CD4-positive, CD25-positive, alpha-beta regulatory T cell (primary cell): ENCODE measurements at regions not wholly inside any gene's neighbourhood (a gene's known extent, or its start where the extent isn't known, plus 50 kb on each side); places are given as distances from the start of the nearest gene placed in this dataset.
A peak's percentile ranks its signal among the peaks of the same experiment; 100 is the strongest.

Experiments
- ATAC-seq, 2 donors: fragments of 150-1000 bp; cut with Tn5 transposase; one replicate each; pipeline ENCODE4 v1.10.0; 2021; ENCODE audit warnings: low read depth in 2 of 2, moderate number of reproducible peaks in 2 of 2, moderate library complexity in 1 of 2
- DNase-seq, 3 donors: peaks; one replicate each; pipeline versions ENCODE4 v3.0.0 to v3.0.0-alpha.2; 2012 to 2022; ENCODE audit warnings: mixed read lengths in 1 of 3
- H3K27ac ChIP-seq: one replicate; pipeline ENCODE4 v1.7.0; 2013; ENCODE audit warnings: mild to moderate bottlenecking, low read length; ENCODE audit not compliant: insufficient read depth, poor library complexity, severe bottlenecking
- H3K27me3 ChIP-seq: one replicate; pipeline ENCODE4 v1.7.0; 2013; ENCODE audit warnings: low read length; ENCODE audit not compliant: control insufficient read depth, insufficient read depth
- H3K36me3 ChIP-seq: one replicate; pipeline ENCODE4 v1.7.0; 2013; ENCODE audit warnings: mild to moderate bottlenecking, low read length, moderate library complexity; ENCODE audit not compliant: control insufficient read depth, insufficient read depth
- H3K4me1 ChIP-seq: 2 replicates; pipeline ENCODE4 v1.7.0; 2013; ENCODE audit warnings: mild to moderate bottlenecking, low read length; ENCODE audit not compliant: insufficient read depth, control insufficient read depth, poor library complexity, severe bottlenecking
- H3K4me3 ChIP-seq: one replicate; pipeline ENCODE4 v1.7.0; 2013; ENCODE audit warnings: low read depth, mild to moderate bottlenecking, low read length, moderate library complexity
- H3K9me3 ChIP-seq, 2 experiments: 1 replicate in 1 of 2; 2 replicates in 1 of 2; pipeline ENCODE4 v1.7.0; 2013; ENCODE audit warnings: low read length in 2 of 2, mild to moderate bottlenecking in 1 of 2, moderate library complexity in 1 of 2; ENCODE audit not compliant: control insufficient read depth in 2 of 2
- H3K27ac Mint-ChIP-seq, 3 donors: one replicate each; pipeline ENCODE4 v1.8.0; 2020 to 2022; ENCODE audit warnings: mild to moderate bottlenecking in 3 of 3, mixed read lengths in 3 of 3, moderate library complexity in 2 of 3
- H3K27me3 Mint-ChIP-seq: one replicate; pipeline ENCODE4 v1.8.0; 2022; ENCODE audit warnings: mild to moderate bottlenecking, mixed read lengths
- H3K36me3 Mint-ChIP-seq: one replicate; pipeline ENCODE4 v1.8.0; 2020; ENCODE audit warnings: mixed read lengths
- H3K4me1 Mint-ChIP-seq, 4 donors: one replicate each; pipeline ENCODE4 v1.8.0; 2020 to 2022; ENCODE audit warnings: mixed read lengths in 4 of 4, mild to moderate bottlenecking in 1 of 4
- H3K4me3 Mint-ChIP-seq, 4 donors: one replicate each; pipeline ENCODE4 v1.8.0; 2020 to 2022; ENCODE audit warnings: mild to moderate bottlenecking in 4 of 4, mixed read lengths in 4 of 4, moderate library complexity in 3 of 4
- H3K9me3 Mint-ChIP-seq, 7 donors: one replicate each; pipeline ENCODE4 v1.8.0; 2020 to 2022; ENCODE audit warnings: mixed read lengths in 7 of 7, mild to moderate bottlenecking in 3 of 7, moderate library complexity in 2 of 7

DNA sequence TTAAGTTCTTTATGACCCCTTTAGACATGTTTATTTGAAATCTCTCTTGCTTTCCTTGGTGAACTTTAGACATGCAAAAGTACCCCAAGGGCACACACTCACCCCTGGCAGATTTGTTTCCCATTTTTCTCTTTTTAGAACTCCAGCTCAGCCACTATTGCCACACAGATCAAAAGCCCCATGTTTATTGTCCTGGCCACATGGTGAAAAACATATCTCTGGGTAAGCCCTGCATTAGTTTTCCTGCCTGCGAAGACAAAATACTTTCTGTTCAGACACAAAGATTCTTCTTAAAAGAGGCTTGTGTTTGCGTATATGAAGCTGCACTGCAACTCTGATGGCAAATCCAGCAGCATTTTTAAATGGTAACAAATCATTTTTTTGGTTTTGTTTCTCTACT lies 200.0 kb downstream of the POLR1F start:
- Histone ChIP-seq H3K4me1 (no peaks in the 10 kb centered on the region), H3K36me3 (no peaks in the 10 kb centered on the region), H3K27me3 (no peaks in the 10 kb centered on the region), H3K27ac (no peak overlapping the region), H3K9me3 (no peaks in the 10 kb centered on the region), H3K4me3 (no peak overlapping the region)
- H3K9me3 Mint-ChIP-seq: peaks cover 0 to 5% (median 1%) of the 10 kb centered on the region in 7 donors
- no peaks in the 10 kb centered on the region for H3K36me3 Mint-ChIP-seq
- no peak overlapping the region for H3K27ac Mint-ChIP-seq
- DNase-seq: no peak
- ATAC-seq: no peak
- no peaks in the 10 kb centered on the region for H3K4me1 Mint-ChIP-seq
- H3K4me3 Mint-ChIP-seq: no peak overlapping the region
- H3K27me3 Mint-ChIP-seq: no peaks in the 10 kb centered on the region

DNA sequence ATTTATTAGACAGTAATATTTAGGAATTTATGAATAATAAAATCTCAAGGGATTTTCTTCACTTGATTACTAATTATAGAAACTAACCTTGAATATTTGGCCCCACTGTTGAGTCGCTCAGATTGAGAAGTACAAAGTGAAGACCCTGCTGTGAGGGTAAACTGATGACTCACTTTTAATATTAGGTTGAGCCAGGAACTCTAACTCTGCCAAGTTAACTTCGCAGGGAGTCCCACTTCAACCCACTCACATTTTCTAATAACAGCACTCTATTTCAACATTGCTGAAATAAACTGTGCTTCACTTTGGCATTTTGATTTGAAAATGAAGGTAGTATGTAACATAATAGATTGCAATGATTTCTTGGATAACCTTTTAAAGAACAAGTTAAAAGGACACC lies 200.7 kb downstream of the POLR1F start:
- DNase-seq: no peak
- Mint-ChIP-seq H3K36me3 (no peaks in the 10 kb centered on the region), H3K4me1 (no peaks in the 10 kb centered on the region), H3K27me3 (no peaks in the 10 kb centered on the region), H3K9me3 (peaks cover 0 to 5% (median 1%) of the 10 kb centered on the region in 7 donors), H3K27ac (no peak overlapping the region), H3K4me3 (no peak overlapping the region)
- no peak overlapping the region for H3K27ac ChIP-seq
- no peaks in the 10 kb centered on the region for H3K27me3 ChIP-seq
- H3K4me1 ChIP-seq: no peaks in the 10 kb centered on the region
- H3K36me3 ChIP-seq: no peaks in the 10 kb centered on the region
- no peaks in the 10 kb centered on the region for H3K9me3 ChIP-seq
- no peak for ATAC-seq
- H3K4me3 ChIP-seq: no peak overlapping the region

DNA sequence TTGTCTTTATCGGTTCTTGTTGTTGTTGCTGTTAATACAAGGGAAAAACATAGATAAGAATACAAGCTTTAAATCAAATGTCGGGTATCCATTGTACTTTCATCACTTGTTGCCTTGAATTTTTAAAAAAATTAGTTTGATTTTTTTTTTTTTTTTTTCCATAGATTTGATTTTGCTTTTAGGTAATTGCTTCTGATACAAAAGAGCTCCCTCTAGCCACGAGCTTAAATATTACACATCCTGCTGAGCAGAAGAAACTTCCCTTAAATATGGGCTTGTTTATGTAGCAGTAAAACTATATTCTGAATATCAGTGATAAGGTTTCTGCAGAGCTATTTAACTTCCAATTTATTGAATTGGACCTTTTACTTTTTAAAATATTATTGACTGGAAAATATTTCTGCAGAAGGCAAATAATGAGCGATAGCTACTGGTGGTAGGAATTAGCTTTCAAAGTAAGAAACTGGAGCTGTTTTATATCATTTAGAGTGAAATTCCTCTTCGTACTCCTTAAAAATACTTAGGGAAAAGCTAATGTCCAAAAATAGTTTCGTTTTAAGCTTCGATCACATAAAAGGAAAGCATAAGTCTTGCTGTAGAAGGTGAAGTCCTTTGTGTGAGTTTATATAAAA lies 216.9 kb downstream of the POLR1F start:
- ATAC-seq (no peak), DNase-seq (peak in 1 of 3 donors; percentile 13)
- H3K9me3 ChIP-seq: peaks cover 0 to 2% of the 10 kb centered on the region in 2 experiments
- H3K36me3 Mint-ChIP-seq: no peaks in the 10 kb centered on the region
- no peaks in the 10 kb centered on the region for H3K4me1 ChIP-seq
- H3K4me3 Mint-ChIP-seq: no peak overlapping the region
- no peak overlapping the region for H3K27ac ChIP-seq
- no peak overlapping the region for H3K4me3 ChIP-seq
- peaks cover 0 to 4% (median 0%) of the 10 kb centered on the region in 7 donors for H3K9me3 Mint-ChIP-seq
- no peaks in the 10 kb centered on the region for H3K27me3 ChIP-seq
- H3K27ac Mint-ChIP-seq: no peak overlapping the region
- H3K27me3 Mint-ChIP-seq: peaks cover 4% of the 10 kb centered on the region
- no peaks in the 10 kb centered on the region for H3K36me3 ChIP-seq
- no peaks in the 10 kb centered on the region for H3K4me1 Mint-ChIP-seq

DNA sequence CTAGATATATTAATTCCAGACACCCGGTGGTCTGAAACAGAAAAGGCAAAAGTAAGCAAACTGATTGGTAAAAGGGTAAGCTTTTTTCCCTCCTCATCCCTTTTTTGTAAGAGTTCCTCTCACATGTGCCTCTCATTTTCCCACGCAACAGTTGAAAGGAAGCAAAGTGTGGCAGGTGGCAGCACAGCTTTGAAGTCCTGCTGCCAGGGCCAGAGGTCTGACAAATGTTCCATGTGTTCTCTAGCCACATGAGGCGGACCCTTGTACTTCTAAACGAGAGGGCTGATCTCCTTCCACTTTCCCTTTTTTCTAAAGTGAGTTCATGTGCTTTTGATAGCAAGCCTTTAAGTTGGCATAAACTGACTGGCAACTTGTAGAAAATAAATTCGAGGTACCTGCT lies 217.5 kb downstream of the POLR1F start:
- no peaks in the 10 kb centered on the region for H3K36me3 ChIP-seq
- H3K27ac Mint-ChIP-seq: no peak overlapping the region
- peaks cover 0 to 2% of the 10 kb centered on the region in 2 experiments for H3K9me3 ChIP-seq
- no peak overlapping the region for H3K4me3 ChIP-seq
- no peaks in the 10 kb centered on the region for H3K27me3 ChIP-seq
- H3K4me1 ChIP-seq: no peaks in the 10 kb centered on the region
- H3K27ac ChIP-seq: no peak overlapping the region
- H3K4me3 Mint-ChIP-seq: no peak overlapping the region
- H3K36me3 Mint-ChIP-seq: no peaks in the 10 kb centered on the region
- no peak for DNase-seq
- H3K9me3 Mint-ChIP-seq: peaks cover 0 to 5% (median 0%) of the 10 kb centered on the region in 7 donors
- H3K4me1 Mint-ChIP-seq: no peaks in the 10 kb centered on the region
- no peak for ATAC-seq
- H3K27me3 Mint-ChIP-seq: peaks cover 4% of the 10 kb centered on the region

DNA sequence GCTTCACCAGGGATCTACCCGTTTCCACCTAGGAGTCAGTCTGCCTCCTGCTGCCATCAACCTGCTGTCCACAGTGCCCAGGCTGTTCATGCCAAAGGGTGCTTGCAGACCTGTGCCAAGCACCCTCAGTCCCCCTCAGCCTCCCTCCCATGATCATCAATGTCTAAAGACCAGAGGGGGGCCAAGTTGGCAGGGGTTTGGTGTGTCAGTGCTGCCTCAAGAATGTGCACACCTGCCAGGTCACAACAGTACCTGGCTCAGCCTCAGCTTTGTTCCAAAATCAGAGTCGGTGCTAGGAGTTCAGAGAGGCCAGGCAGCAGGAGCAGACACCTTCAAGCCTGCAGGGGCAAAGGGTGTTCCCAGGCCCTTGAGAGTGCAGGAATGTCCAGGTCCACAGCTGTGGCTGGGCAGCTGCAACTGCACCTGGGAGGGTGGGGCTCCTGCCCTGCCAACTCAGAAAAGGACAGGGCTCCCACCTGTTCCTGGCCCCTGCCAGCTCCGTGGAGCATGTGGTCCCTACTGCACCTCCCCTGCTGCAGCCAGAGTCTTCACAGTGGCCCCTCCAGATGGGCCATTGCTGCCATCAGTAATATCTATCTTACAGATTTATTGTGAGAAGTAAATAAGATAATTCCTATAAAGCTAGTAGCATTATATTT lies 219.5 kb downstream of the POLR1F start:
- no peak overlapping the region for H3K27ac ChIP-seq

DNA sequence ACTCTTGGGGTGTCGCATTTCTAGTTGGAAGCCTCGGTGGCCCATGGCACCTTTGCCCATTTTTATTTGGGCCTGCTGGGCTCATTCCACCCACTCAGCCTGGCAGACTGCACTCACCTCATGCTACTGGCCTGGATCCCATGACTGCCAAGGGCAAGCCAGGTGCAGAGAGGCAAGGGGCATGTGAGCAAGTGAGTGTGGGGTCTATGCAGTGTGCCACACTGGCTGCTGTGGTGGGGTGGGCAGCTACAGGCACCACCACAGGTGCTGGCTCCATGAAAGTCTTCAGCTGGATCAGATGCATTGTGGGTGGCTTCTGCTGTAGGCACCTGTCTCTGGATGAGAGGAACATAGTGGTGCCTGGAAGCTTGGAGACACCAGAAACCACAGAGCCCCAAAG lies 220.8 kb downstream of the POLR1F start:
- no peaks in the 10 kb centered on the region for H3K4me1 ChIP-seq
- no peaks in the 10 kb centered on the region for H3K36me3 Mint-ChIP-seq
- H3K27me3 Mint-ChIP-seq: peaks cover 4% of the 10 kb centered on the region
- no peaks in the 10 kb centered on the region for H3K36me3 ChIP-seq
- H3K27me3 ChIP-seq: no peaks in the 10 kb centered on the region
- DNase-seq: no peak
- no peak overlapping the region for H3K4me3 Mint-ChIP-seq
- no peak overlapping the region for H3K4me3 ChIP-seq
- no peak for ATAC-seq
- no peak overlapping the region for H3K27ac Mint-ChIP-seq
- H3K27ac ChIP-seq: no peak overlapping the region
- no peaks in the 10 kb centered on the region for H3K4me1 Mint-ChIP-seq
- no peaks in the 10 kb centered on the region for H3K9me3 ChIP-seq
- peaks cover 0 to 9% (median 3%) of the 10 kb centered on the region in 7 donors for H3K9me3 Mint-ChIP-seq

More for the DNA sequence above, 219.5 kb downstream of the POLR1F start:
- Mint-ChIP-seq H3K27ac (no peak overlapping the region), H3K4me1 (no peaks in the 10 kb centered on the region), H3K36me3 (no peaks in the 10 kb centered on the region), H3K9me3 (peaks cover 0 to 9% (median 3%) of the 10 kb centered on the region in 7 donors), H3K4me3 (no peak overlapping the region), H3K27me3 (peaks cover 4% of the 10 kb centered on the region)
- no peak overlapping the region for H3K4me3 ChIP-seq
- no peaks in the 10 kb centered on the region for H3K4me1 ChIP-seq
- DNase-seq (no peak), ATAC-seq (peak in 1 of 2 donors; percentile 14)
- H3K9me3 ChIP-seq: peaks cover 0 to 1% of the 10 kb centered on the region in 2 experiments
- no peaks in the 10 kb centered on the region for H3K27me3 ChIP-seq
- no peaks in the 10 kb centered on the region for H3K36me3 ChIP-seq

DNA sequence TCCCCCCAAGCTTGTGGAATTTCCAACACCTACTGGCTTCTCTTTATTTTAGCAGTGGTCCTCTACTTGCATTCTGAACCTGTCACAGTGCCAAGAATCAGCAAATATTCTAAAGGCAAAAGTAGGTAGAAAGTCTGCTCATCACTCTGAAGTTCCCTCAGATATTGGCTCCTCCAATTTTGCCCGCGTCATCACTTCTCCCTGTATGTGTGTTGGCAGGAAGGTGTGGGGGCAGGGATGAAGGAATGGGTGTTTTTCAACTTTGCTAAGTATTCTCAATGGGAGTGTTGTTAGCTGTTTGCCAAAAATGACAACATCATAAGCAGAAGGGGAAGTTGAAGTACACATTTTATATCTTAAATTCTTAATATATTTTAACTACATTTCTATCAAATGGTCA lies 226.2 kb downstream of the POLR1F start:
- Mint-ChIP-seq H3K4me3 (no peak overlapping the region), H3K36me3 (no peaks in the 10 kb centered on the region), H3K27me3 (no peaks in the 10 kb centered on the region), H3K27ac (no peak overlapping the region), H3K9me3 (peaks cover 0 to 9% (median 1%) of the 10 kb centered on the region in 7 donors), H3K4me1 (no peaks in the 10 kb centered on the region)
- no peak overlapping the region for H3K27ac ChIP-seq
- no peak overlapping the region for H3K4me3 ChIP-seq
- H3K9me3 ChIP-seq: no peaks in the 10 kb centered on the region
- H3K36me3 ChIP-seq: no peaks in the 10 kb centered on the region
- no peak for DNase-seq
- no peak for ATAC-seq
- no peaks in the 10 kb centered on the region for H3K27me3 ChIP-seq
- H3K4me1 ChIP-seq: no peaks in the 10 kb centered on the region

DNA sequence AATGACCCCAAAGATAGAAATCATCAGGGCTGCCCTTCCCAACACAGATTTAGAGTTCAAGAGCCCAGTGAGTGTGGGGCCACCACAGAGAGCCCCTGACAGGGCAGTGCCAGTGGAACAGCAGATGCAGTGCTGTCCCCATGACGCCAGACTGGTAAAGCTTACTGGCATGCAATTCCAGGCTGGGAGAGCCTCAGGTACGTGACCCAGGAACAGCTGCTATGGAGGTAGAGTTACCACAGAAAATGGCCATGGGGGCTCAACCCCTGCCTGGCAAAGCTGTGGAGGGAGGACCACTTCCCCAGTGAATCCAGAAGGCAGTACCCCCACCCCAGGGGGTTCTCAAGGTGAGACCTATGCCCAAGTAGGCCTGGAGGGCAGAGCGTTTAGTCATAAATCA lies 228.5 kb downstream of the POLR1F start:
- ATAC-seq (no peak), DNase-seq (no peak)
- Histone ChIP-seq H3K27me3 (no peaks in the 10 kb centered on the region), H3K4me1 (no peaks in the 10 kb centered on the region), H3K36me3 (no peaks in the 10 kb centered on the region), H3K4me3 (no peak overlapping the region), H3K9me3 (no peaks in the 10 kb centered on the region), H3K27ac (no peak overlapping the region)
- Mint-ChIP-seq H3K4me3 (no peak overlapping the region), H3K27ac (no peak overlapping the region), H3K4me1 (no peaks in the 10 kb centered on the region), H3K27me3 (no peaks in the 10 kb centered on the region), H3K36me3 (no peaks in the 10 kb centered on the region), H3K9me3 (peaks cover 0 to 5% (median 3%) of the 10 kb centered on the region in 7 donors)
